ENCODE measurements at regions not wholly inside any gene's neighbourhood (a gene's known extent, or its start where the extent isn't known, plus 50 kb on each side); places are given as distances from the start of the nearest gene placed in this dataset.

- no peak for TF ChIP-seq CTCF (IDR thresholded peaks at IDR 0.05; ENCODE audit: borderline replicate concordance, extremely low read depth, low read length, poor library complexity, severe bottlenecking)
- no peak for TF ChIP-seq EZH2 (IDR thresholded peaks at IDR 0.05; ENCODE audit: borderline replicate concordance, low read depth, low read length, severe bottlenecking)
These were observed 93.6 kb downstream of the ZNF281 start for GRCh38 chr1:200316148-200316803.
